GM12878 (cell line): ENCODE measurements at regions not wholly inside any gene's neighbourhood (a gene's known extent, or its start where the extent isn't known, plus 50 kb on each side); places are given as distances from the start of the nearest gene placed in this dataset.

Experiments used
- ATF7 ChIP-seq: fragments of 450-650 bp; IDR thresholded peaks from 2 replicates; pipeline ENCODE4 v1.6.1; 2016; ENCODE audit warnings: low read depth, mild to moderate bottlenecking
- BCL11A ChIP-seq: IDR thresholded peaks from 2 replicates; pipeline ENCODE4 v1.6.1; 2011; ENCODE audit warnings: low read depth, low read length
- BHLHE40 ChIP-seq, 2 experiments: fragments of 450-650 bp in 1 of 2; IDR thresholded peaks; 2 replicates each; pipeline ENCODE4 v1.6.1; 2011 to 2017; ENCODE audit warnings: low read depth in 2 of 2, borderline replicate concordance in 1 of 2, improper control_type of control experiment in 1 of 2, low read length in 1 of 2, mild to moderate bottlenecking in 1 of 2
- BRCA1 ChIP-seq: IDR thresholded peaks from 2 replicates; pipeline ENCODE4 v1.6.1; 2011; ENCODE audit warnings: low read depth, low read length, improper control_type of control experiment
- CBFB ChIP-seq: IDR thresholded peaks from 2 replicates; pipeline ENCODE4 v1.6.1; 2016; ENCODE audit warnings: antibody characterized with exemption, low read depth
- CBX5 ChIP-seq: sonication (generic); IDR thresholded peaks from 2 replicates; pipeline ENCODE4 v1.6.1; 2016; ENCODE audit warnings: low read depth, moderate library complexity, mild to moderate bottlenecking, inconsistent platforms
- CHD4 ChIP-seq: fragments of 200-600 bp; sonication (generic); IDR thresholded peaks from 2 replicates; pipeline ENCODE4 v1.6.1; 2016; ENCODE audit warnings: mild to moderate bottlenecking
- EGR1 ChIP-seq, 2 experiments: IDR thresholded peaks; 1 replicate in 1 of 2; 2 replicates in 1 of 2; pipeline ENCODE4 v1.6.1; 2011 to 2012; ENCODE audit warnings: low read depth in 2 of 2, low read length in 2 of 2, borderline replicate concordance in 1 of 2, mild to moderate bottlenecking in 1 of 2, moderate library complexity in 1 of 2
- EP300 ChIP-seq, 2 experiments: fragments of 150-350 bp in 1 of 2; IDR thresholded peaks; 2 replicates each; pipeline ENCODE4 v1.6.1; 2011 to 2012; ENCODE audit warnings: low read depth in 2 of 2, low read length in 2 of 2, borderline replicate concordance in 1 of 2, improper control_type of control experiment in 1 of 2, inconsistent platforms in 1 of 2; ENCODE audit not compliant: control insufficient read depth in 1 of 2
- HDAC6 ChIP-seq: fragments of 200-600 bp; sonication (generic); IDR thresholded peaks from one replicate; pipeline ENCODE4 v1.8.0; 2017; ENCODE audit warnings: antibody characterized with exemption; ENCODE audit not compliant: unreplicated experiment
- IKZF1 ChIP-seq: fragments of 450-650 bp; conservative IDR thresholded peaks from 2 replicates; pipeline ENCODE4 v1.6.1; 2017; ENCODE audit warnings: antibody characterized with exemption, mild to moderate bottlenecking
- IKZF2 ChIP-seq, 2 experiments: fragments of 450-650 bp; IDR thresholded peaks; 2 replicates each; pipeline ENCODE4 v1.6.1; 2017; ENCODE audit warnings: mild to moderate bottlenecking in 2 of 2, moderate library complexity in 2 of 2
- MEF2A ChIP-seq: IDR thresholded peaks from 2 replicates; pipeline ENCODE4 v1.6.1; 2011; ENCODE audit warnings: low read depth, mild to moderate bottlenecking, low read length, moderate library complexity; ENCODE audit not compliant: insufficient read depth
- MTA2 ChIP-seq: fragments of 450-650 bp; IDR thresholded peaks from 2 replicates; pipeline ENCODE4 v1.6.1; 2016; ENCODE audit warnings: low read depth, mild to moderate bottlenecking, moderate library complexity
- NFYA ChIP-seq: IDR thresholded peaks from 2 replicates; pipeline ENCODE4 v1.6.1; 2011; ENCODE audit warnings: low read depth, mild to moderate bottlenecking, low read length, improper control_type of control experiment, borderline replicate concordance
- NR2C1 ChIP-seq: fragments of 450-650 bp; IDR thresholded peaks from 2 replicates; pipeline ENCODE4 v1.6.1; 2017; ENCODE audit warnings: antibody characterized with exemption, mild to moderate bottlenecking, moderate library complexity
- RUNX3 ChIP-seq: IDR thresholded peaks from 2 replicates; pipeline ENCODE4 v1.6.1; 2012; ENCODE audit warnings: low read length, inconsistent platforms
- SMARCA5 ChIP-seq: fragments of 450-650 bp; IDR thresholded peaks from 2 replicates; pipeline ENCODE4 v1.6.1; 2017; ENCODE audit warnings: mild to moderate bottlenecking
- SMC3 ChIP-seq: IDR thresholded peaks from 2 replicates; pipeline ENCODE4 v1.6.1; 2011; ENCODE audit warnings: low read length, improper control_type of control experiment, borderline replicate concordance
- SP1 ChIP-seq: IDR thresholded peaks from one replicate; pipeline ENCODE4 v1.6.1; 2011; ENCODE audit warnings: low read depth, low read length
- TCF3 ChIP-seq: IDR thresholded peaks from 2 replicates; pipeline ENCODE4 v1.6.1; 2012; ENCODE audit warnings: low read depth, mild to moderate bottlenecking, low read length, borderline replicate concordance; ENCODE audit not compliant: insufficient read depth
- ZNF217 ChIP-seq: fragments of 450-650 bp; IDR thresholded peaks from 2 replicates; pipeline ENCODE4 v1.6.1; 2017; ENCODE audit warnings: antibody characterized with exemption, mild to moderate bottlenecking
- ZNF24 ChIP-seq: fragments of 450-650 bp; IDR thresholded peaks from 2 replicates; pipeline ENCODE4 v1.6.1; 2017; ENCODE audit warnings: antibody characterized with exemption, mild to moderate bottlenecking
- TF ChIP-seq, protein P1 (sequence below): fragments of 450-650 bp; IDR thresholded peaks from 2 replicates; pipeline ENCODE4 v1.6.1; 2017; ENCODE audit warnings: mild to moderate bottlenecking, moderate library complexity
- TF ChIP-seq, protein P2 (sequence below): fragments of 450-650 bp; IDR thresholded peaks from 2 replicates; pipeline ENCODE4 v1.6.1; 2017; ENCODE audit warnings: mild to moderate bottlenecking, low read depth, inconsistent platforms; ENCODE audit not compliant: poor library complexity, severe bottlenecking
- TF ChIP-seq, protein P3 (sequence below): IDR thresholded peaks from 2 replicates; pipeline ENCODE4 v1.6.1; 2012; ENCODE audit warnings: low read length, inconsistent platforms

DNA sequence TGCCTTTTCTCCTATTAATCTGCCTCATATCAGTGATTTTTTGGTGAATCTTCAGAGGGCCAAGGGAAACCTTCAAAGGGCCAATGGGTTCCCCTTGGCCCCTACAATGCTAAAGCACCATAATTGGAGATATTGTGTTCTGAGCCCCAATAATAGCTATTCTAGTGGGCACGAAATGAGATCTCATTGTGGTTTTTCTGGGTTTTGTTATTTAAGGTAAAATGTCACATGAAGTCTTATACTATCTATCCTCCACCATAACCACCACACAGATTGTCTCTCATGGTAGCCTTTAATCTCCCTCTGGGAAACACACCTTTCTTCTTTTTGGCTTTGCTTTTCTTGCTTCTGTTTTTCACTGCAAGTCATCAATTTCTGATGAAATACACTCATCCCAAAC, 152.8 kb downstream of the B3GNT2 start (continued):
- TF ChIP-seq, protein P1, sequence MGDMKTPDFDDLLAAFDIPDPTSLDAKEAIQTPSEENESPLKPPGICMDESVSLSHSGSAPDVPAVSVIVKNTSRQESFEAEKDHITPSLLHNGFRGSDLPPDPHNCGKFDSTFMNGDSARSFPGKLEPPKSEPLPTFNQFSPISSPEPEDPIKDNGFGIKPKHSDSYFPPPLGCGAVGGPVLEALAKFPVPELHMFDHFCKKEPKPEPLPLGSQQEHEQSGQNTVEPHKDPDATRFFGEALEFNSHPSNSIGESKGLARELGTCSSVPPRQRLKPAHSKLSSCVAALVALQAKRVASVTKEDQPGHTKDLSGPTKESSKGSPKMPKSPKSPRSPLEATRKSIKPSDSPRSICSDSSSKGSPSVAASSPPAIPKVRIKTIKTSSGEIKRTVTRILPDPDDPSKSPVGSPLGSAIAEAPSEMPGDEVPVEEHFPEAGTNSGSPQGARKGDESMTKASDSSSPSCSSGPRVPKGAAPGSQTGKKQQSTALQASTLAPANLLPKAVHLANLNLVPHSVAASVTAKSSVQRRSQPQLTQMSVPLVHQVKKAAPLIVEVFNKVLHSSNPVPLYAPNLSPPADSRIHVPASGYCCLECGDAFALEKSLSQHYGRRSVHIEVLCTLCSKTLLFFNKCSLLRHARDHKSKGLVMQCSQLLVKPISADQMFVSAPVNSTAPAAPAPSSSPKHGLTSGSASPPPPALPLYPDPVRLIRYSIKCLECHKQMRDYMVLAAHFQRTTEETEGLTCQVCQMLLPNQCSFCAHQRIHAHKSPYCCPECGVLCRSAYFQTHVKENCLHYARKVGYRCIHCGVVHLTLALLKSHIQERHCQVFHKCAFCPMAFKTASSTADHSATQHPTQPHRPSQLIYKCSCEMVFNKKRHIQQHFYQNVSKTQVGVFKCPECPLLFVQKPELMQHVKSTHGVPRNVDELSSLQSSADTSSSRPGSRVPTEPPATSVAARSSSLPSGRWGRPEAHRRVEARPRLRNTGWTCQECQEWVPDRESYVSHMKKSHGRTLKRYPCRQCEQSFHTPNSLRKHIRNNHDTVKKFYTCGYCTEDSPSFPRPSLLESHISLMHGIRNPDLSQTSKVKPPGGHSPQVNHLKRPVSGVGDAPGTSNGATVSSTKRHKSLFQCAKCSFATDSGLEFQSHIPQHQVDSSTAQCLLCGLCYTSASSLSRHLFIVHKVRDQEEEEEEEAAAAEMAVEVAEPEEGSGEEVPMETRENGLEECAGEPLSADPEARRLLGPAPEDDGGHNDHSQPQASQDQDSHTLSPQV: no peak
- TF ChIP-seq CHD4: no peak
- TF ChIP-seq TCF3: no peak
- TF ChIP-seq EGR1 (IDR thresholded peaks at IDR 0.05; ENCODE audit: borderline replicate concordance in 1 of 2, low read depth in 2 of 2, low read length in 2 of 2): no peak
- TF ChIP-seq BRCA1: no peak
- TF ChIP-seq IKZF2 (IDR thresholded peaks at IDR 0.05): peak; percentile 28 to 37; a peak in 2 of 4 replicates
- TF ChIP-seq CBX5: peak; percentile 77
- TF ChIP-seq ZNF24: 0 out of 2 replicates have a peak, but pooled peaks have one; percentile 36
- TF ChIP-seq MTA2: peak; percentile 56
- no peak for TF ChIP-seq NFYA
- TF ChIP-seq RUNX3: peak; percentile 95
- 0 out of 2 replicates have a peak, but pooled peaks have one; percentile 34 for TF ChIP-seq CBFB
- TF ChIP-seq IKZF1: no peak
- TF ChIP-seq ATF7: peak; percentile 39; the same call in 1 of the 2 replicates
- peak; percentile 14; the same call in 1 of the 2 replicates for TF ChIP-seq SMC3
- TF ChIP-seq NR2C1: no peak
- no peak for TF ChIP-seq SP1
- TF ChIP-seq, protein P2, sequence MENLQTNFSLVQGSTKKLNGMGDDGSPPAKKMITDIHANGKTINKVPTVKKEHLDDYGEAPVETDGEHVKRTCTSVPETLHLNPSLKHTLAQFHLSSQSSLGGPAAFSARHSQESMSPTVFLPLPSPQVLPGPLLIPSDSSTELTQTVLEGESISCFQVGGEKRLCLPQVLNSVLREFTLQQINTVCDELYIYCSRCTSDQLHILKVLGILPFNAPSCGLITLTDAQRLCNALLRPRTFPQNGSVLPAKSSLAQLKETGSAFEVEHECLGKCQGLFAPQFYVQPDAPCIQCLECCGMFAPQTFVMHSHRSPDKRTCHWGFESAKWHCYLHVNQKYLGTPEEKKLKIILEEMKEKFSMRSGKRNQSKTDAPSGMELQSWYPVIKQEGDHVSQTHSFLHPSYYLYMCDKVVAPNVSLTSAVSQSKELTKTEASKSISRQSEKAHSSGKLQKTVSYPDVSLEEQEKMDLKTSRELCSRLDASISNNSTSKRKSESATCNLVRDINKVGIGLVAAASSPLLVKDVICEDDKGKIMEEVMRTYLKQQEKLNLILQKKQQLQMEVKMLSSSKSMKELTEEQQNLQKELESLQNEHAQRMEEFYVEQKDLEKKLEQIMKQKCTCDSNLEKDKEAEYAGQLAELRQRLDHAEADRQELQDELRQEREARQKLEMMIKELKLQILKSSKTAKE: peak; percentile 18
- TF ChIP-seq SMARCA5: no peak
- TF ChIP-seq BHLHE40 (IDR thresholded peaks at IDR 0.05; ENCODE audit: borderline replicate concordance in 1 of 2, low read depth in 2 of 2, low read length in 1 of 2): peak in 1 of 2 experiments; percentile 36; a peak in 1 of 4 replicates
- peak in 1 of 2 experiments; percentile 53; a peak in 1 of 4 replicates for TF ChIP-seq EP300 (IDR thresholded peaks at IDR 0.05; ENCODE audit: borderline replicate concordance in 1 of 2, control insufficient read depth in 1 of 2, low read depth in 2 of 2, low read length in 2 of 2)
- TF ChIP-seq, protein P3, sequence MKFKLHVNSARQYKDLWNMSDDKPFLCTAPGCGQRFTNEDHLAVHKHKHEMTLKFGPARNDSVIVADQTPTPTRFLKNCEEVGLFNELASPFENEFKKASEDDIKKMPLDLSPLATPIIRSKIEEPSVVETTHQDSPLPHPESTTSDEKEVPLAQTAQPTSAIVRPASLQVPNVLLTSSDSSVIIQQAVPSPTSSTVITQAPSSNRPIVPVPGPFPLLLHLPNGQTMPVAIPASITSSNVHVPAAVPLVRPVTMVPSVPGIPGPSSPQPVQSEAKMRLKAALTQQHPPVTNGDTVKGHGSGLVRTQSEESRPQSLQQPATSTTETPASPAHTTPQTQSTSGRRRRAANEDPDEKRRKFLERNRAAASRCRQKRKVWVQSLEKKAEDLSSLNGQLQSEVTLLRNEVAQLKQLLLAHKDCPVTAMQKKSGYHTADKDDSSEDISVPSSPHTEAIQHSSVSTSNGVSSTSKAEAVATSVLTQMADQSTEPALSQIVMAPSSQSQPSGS: peak; percentile 73
- peak; percentile 81 for TF ChIP-seq MEF2A
- 0 out of 2 replicates have a peak, but pooled peaks have one; percentile 15 for TF ChIP-seq BCL11A
- no peak for TF ChIP-seq ZNF217
- TF ChIP-seq HDAC6: no peak
